H1 (cell line): ENCODE measurements at regions not wholly inside any gene's neighbourhood (a gene's known extent, or its start where the extent isn't known, plus 50 kb on each side); places are given as distances from the start of the nearest gene placed in this dataset.

ENCODE experiments used
- CTCF ChIA-PET: fragments of 300-600 bp; sonication (Branson Sonifier 250); formaldehyde crosslinking; loops from one replicate; lab custom pipeline; 2021; ENCODE audit not compliant: partially characterized antibody; lab: Charles Lee
- POLR2A ChIA-PET: fragments of 300-600 bp; sonication (Branson Sonifier 250); formaldehyde crosslinking; loops from one replicate; lab custom pipeline; 2021; ENCODE audit warnings: inconsistent platforms; ENCODE audit not compliant: partially characterized antibody; lab: Charles Lee
- DNase-seq, 2 experiments: peaks; one replicate each; pipeline versions ENCODE4 v3.0.0 to v3.0.0-alpha.2; 2010 to 2022; ENCODE audit warnings: low spot score in 2 of 2, low read depth in 1 of 2, mixed read lengths in 1 of 2
- FAIRE-seq: peaks from 2 replicates; lab custom pipeline; 2011; peaks lifted over from hg19 to GRCh38; lab: Jason Lieb, UNC
- H2AFZ ChIP-seq: 2 replicates; pipeline ENCODE4 v1.8.1; 2012; ENCODE audit warnings: low read length, inconsistent platforms
- H2AK5ac ChIP-seq: 2 replicates; pipeline ENCODE4 v1.6.1; 2013; ENCODE audit warnings: low read depth, low read length
- H2BK120ac ChIP-seq: replicated peaks from 2 replicates; pipeline ENCODE3; 2013; ENCODE audit warnings: low read depth, low read length, inconsistent platforms
- H2BK12ac ChIP-seq: 2 replicates; pipeline ENCODE4 v1.6.1; 2013; ENCODE audit warnings: low read depth, low read length
- H2BK15ac ChIP-seq: 2 replicates; pipeline ENCODE4 v1.6.1; 2013; ENCODE audit warnings: low read length
- H2BK20ac ChIP-seq: 2 replicates; pipeline ENCODE4 v1.6.1; 2013; ENCODE audit warnings: low read length
- H2BK5ac ChIP-seq: 2 replicates; pipeline ENCODE4 v1.6.1; 2013; ENCODE audit warnings: low read depth, low read length
- H3K14ac ChIP-seq: 2 replicates; pipeline ENCODE4 v1.6.1; 2013; ENCODE audit warnings: inconsistent platforms; ENCODE audit not compliant: insufficient read length
- H3K18ac ChIP-seq: 2 replicates; pipeline ENCODE4 v1.6.1; 2013; ENCODE audit warnings: low read length; ENCODE audit errors: extremely low read depth
- H3K23ac ChIP-seq: 2 replicates; pipeline ENCODE4 v1.6.1; 2013; ENCODE audit warnings: inconsistent platforms; ENCODE audit not compliant: insufficient read length
- H3K23me2 ChIP-seq: 2 replicates; pipeline ENCODE4 v1.6.1; 2013; ENCODE audit warnings: low read depth, low read length
- H3K27ac ChIP-seq: 2 replicates; pipeline ENCODE4 v1.6.1; 2011; ENCODE audit warnings: low read depth, low read length, inconsistent platforms
- H3K27me3 ChIP-seq, 4 experiments: replicated peaks in 1 of 4; 1 replicate in 1 of 4; 2 replicates in 3 of 4; pipeline versions ENCODE4 v1.6.1 to v1.8.1; 2011 to 2013; ENCODE audit warnings: low read length in 3 of 4, mild to moderate bottlenecking in 3 of 4, inconsistent platforms in 2 of 4, mixed read lengths in 2 of 4, moderate library complexity in 1 of 4; ENCODE audit not compliant: control insufficient read depth in 3 of 4, insufficient read depth in 3 of 4; ENCODE audit errors: extremely low read depth in 1 of 4
- H3K36me3 ChIP-seq, 4 experiments: 2 replicates each; pipeline versions ENCODE4 v1.6.1 to v1.8.1; 2011 to 2013; ENCODE audit warnings: mild to moderate bottlenecking in 4 of 4, low read length in 3 of 4, moderate library complexity in 2 of 4, control low read depth in 1 of 4, inconsistent platforms in 1 of 4; ENCODE audit not compliant: insufficient read depth in 4 of 4, control insufficient read depth in 2 of 4
- H3K4ac ChIP-seq: replicated peaks from 2 replicates; pipeline ENCODE3; 2013; ENCODE audit warnings: low read length, low read depth, mixed read lengths, inconsistent platforms; ENCODE audit not compliant: insufficient read length
- H3K4me1 ChIP-seq, 4 experiments: replicated peaks in 1 of 4; 1 replicate in 1 of 4; 2 replicates in 3 of 4; pipeline versions ENCODE4 v1.6.1 to v1.8.1; 2011 to 2013; ENCODE audit warnings: low read length in 3 of 4, inconsistent platforms in 2 of 4, mixed read lengths in 1 of 4; ENCODE audit not compliant: insufficient read depth in 4 of 4, control insufficient read depth in 3 of 4
- H3K4me2 ChIP-seq, 2 experiments: 2 replicates each; pipeline versions ENCODE4 v1.6.1 to v1.8.1; 2011 to 2013; ENCODE audit warnings: low read depth in 2 of 2, low read length in 2 of 2, control low read depth in 1 of 2, inconsistent platforms in 1 of 2, mild to moderate bottlenecking in 1 of 2; ENCODE audit not compliant: insufficient read depth in 1 of 2
- H3K4me3 ChIP-seq, 4 experiments: fragments of 200-600, 300-600 bp in 1 of 4; sonication (generic), shearing (Covaris generic), sonication (Bioruptor Twin) in 1 of 4; 2 replicates each; pipeline versions ENCODE4 v1.5.1 to v1.8.1; 2011 to 2016; ENCODE audit warnings: low read length in 4 of 4, low read depth in 3 of 4, control low read depth in 2 of 4, inconsistent platforms in 2 of 4, mild to moderate bottlenecking in 2 of 4, mixed read lengths in 1 of 4, moderate library complexity in 1 of 4; ENCODE audit not compliant: insufficient read depth in 2 of 4; ENCODE audit errors: extremely low read depth in 1 of 4
- H3K56ac ChIP-seq: replicated peaks from 2 replicates; pipeline ENCODE3; 2013; ENCODE audit warnings: low read depth, mild to moderate bottlenecking, mixed read lengths, low read length, inconsistent platforms; ENCODE audit not compliant: insufficient read length
- H3K79me1 ChIP-seq: 2 replicates; pipeline ENCODE4 v1.6.1; 2013; ENCODE audit warnings: low read depth, low read length, control low read depth
- H3K79me2 ChIP-seq, 2 experiments: 2 replicates each; pipeline versions ENCODE4 v1.6.1 to v1.8.1; 2012 to 2013; ENCODE audit warnings: low read length in 2 of 2, mild to moderate bottlenecking in 2 of 2, inconsistent platforms in 1 of 2; ENCODE audit not compliant: insufficient read depth in 2 of 2, control insufficient read depth in 1 of 2
- H3K9ac ChIP-seq, 4 experiments: replicated peaks in 1 of 4; 1 replicate in 1 of 4; 2 replicates in 3 of 4; pipeline versions ENCODE4 v1.6.1 to v1.8.1; 2011 to 2013; ENCODE audit warnings: low read depth in 3 of 4, low read length in 3 of 4, control low read depth in 2 of 4, mild to moderate bottlenecking in 2 of 4, moderate library complexity in 2 of 4, inconsistent platforms in 1 of 4; ENCODE audit errors: extremely low read depth in 1 of 4
- H3K9me3 ChIP-seq, 2 experiments: 2 replicates each; pipeline versions ENCODE4 v1.6.1 to v1.8.1; 2012 to 2013; ENCODE audit warnings: mild to moderate bottlenecking in 2 of 2, moderate library complexity in 2 of 2, control low read depth in 1 of 2, inconsistent platforms in 1 of 2, low read depth in 1 of 2, low read length in 1 of 2, mixed read lengths in 1 of 2; ENCODE audit not compliant: insufficient read depth in 2 of 2
- H4K20me1 ChIP-seq, 2 experiments: replicated peaks in 1 of 2; 2 replicates each; pipeline versions ENCODE3 to v1.8.1; 2011 to 2013; ENCODE audit warnings: inconsistent platforms in 2 of 2, low read length in 2 of 2, mild to moderate bottlenecking in 1 of 2; ENCODE audit not compliant: insufficient read depth in 2 of 2, control insufficient read depth in 1 of 2
- H4K5ac ChIP-seq: 2 replicates; pipeline ENCODE4 v1.6.1; 2013; ENCODE audit warnings: low read length, low read depth, mixed read lengths, inconsistent platforms; ENCODE audit not compliant: insufficient read length
- H4K8ac ChIP-seq: 2 replicates; pipeline ENCODE4 v1.8.0; 2013; ENCODE audit warnings: mild to moderate bottlenecking, moderate library complexity, low read length, inconsistent platforms; ENCODE audit not compliant: insufficient read depth; ENCODE audit errors: extremely low read depth
- H4K91ac ChIP-seq: replicated peaks from 2 replicates; pipeline ENCODE3; 2013; ENCODE audit warnings: low read length, mixed read lengths, inconsistent platforms; ENCODE audit not compliant: insufficient read length
- CBX5 ChIP-seq: fragments of 300-800, 300-1000 bp; sonication (generic); IDR thresholded peaks from 2 replicates; pipeline ENCODE4 v1.7.1; 2016; ENCODE audit warnings: antibody characterized with exemption, low read length, low read depth
- HDAC6 ChIP-seq: IDR thresholded peaks from one replicate; pipeline ENCODE4 v1.7.1; 2012; ENCODE audit warnings: low read depth, mild to moderate bottlenecking, inconsistent platforms, low read length, moderate library complexity
- JUN ChIP-seq: IDR thresholded peaks from 2 replicates; pipeline ENCODE4 v1.6.1; 2011; ENCODE audit warnings: low read depth, mild to moderate bottlenecking, improper control_type of control experiment, low read length
- JUND ChIP-seq: IDR thresholded peaks from 2 replicates; pipeline ENCODE4 v1.6.1; 2011; ENCODE audit warnings: mild to moderate bottlenecking, improper control_type of control experiment, low read length
- RAD21 ChIP-seq, 2 experiments: IDR thresholded peaks in 1 of 2; conservative IDR thresholded peaks in 1 of 2; 2 replicates each; pipeline ENCODE4 v1.6.1; 2011; ENCODE audit warnings: low read depth in 2 of 2, low read length in 2 of 2, improper control_type of control experiment in 1 of 2, inconsistent platforms in 1 of 2, mild to moderate bottlenecking in 1 of 2, moderate library complexity in 1 of 2
- RBBP5 ChIP-seq: IDR thresholded peaks from 2 replicates; pipeline ENCODE4 v1.7.1; 2012; ENCODE audit warnings: low read depth, mild to moderate bottlenecking, inconsistent platforms, low read length, moderate library complexity, borderline replicate concordance
- TBP ChIP-seq: IDR thresholded peaks from 2 replicates; pipeline ENCODE4 v1.6.1; 2011; ENCODE audit warnings: low read depth, low read length, improper control_type of control experiment
- TCF12 ChIP-seq: IDR thresholded peaks from 2 replicates; pipeline ENCODE4 v1.6.1; 2011; ENCODE audit warnings: low read depth, mild to moderate bottlenecking, low read length
- YY1 ChIP-seq: IDR thresholded peaks from 2 replicates; pipeline ENCODE4 v1.6.1; 2011; ENCODE audit warnings: low read depth, mild to moderate bottlenecking, low read length
- WGBS, 2 experiments: shearing (Covaris generic) in 1 of 2; methylation state at CpG; one replicate each; pipeline versions ENCODE4 v1.1.6 to v1.1.7; 2013 to 2015; ENCODE audit warnings: low lambda C conversion rate in 2 of 2, mixed read lengths in 2 of 2, inconsistent platforms in 1 of 2, low coverage in 1 of 2, missing lambda C conversion rate in 1 of 2; ENCODE audit not compliant: insufficient replicate concordance in 2 of 2, insufficient coverage in 1 of 2, insufficient read length in 1 of 2; ENCODE audit errors: extremely low coverage in 1 of 2, missing lambda C conversion rate in 1 of 2; 5-methylcytosine and 5-hydroxymethylcytosine counted together
- TF ChIP-seq, protein P1 (sequence below), 3 experiments: IDR thresholded peaks; 1 replicate in 2 of 3; 2 replicates in 1 of 3; pipeline versions ENCODE4 v1.5.1 to v1.6.1; 2011; ENCODE audit warnings: low read length in 3 of 3, mild to moderate bottlenecking in 3 of 3, inconsistent platforms in 2 of 3, low read depth in 1 of 3, moderate library complexity in 1 of 3; ENCODE audit not compliant: insufficient read depth in 1 of 3; ENCODE audit errors: control extremely low read depth in 1 of 3

DNA sequence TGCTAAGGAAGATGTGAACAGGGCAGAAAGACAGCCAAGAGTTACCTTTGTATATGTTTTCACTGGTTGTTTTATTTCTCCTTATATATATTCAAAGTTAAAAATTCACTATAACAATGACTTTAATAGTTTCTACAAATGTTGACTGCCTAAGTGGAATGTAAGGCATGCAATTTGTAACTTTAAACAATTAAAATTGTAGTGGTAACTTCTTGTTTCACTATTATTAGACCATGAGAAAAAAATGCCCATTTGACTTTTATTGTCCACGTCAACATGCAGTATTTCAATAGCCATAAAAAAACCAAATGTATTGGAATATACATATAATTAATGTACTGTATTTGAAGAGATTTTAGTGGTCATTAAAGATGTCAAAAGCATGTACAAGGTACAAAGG, 340.7 kb upstream of the CBLB start:
- no peak overlapping the region for H3K4ac ChIP-seq
- no peaks in the 10 kb centered on the region for H4K20me1 ChIP-seq
- H3K4me1 ChIP-seq: no peaks in the 10 kb centered on the region; a peak in 1 of 7 replicates
- DNase-seq (no peak), FAIRE-seq (no peak)
- no peaks in the 10 kb centered on the region for H3K79me1 ChIP-seq
- no peak overlapping the region for H3K14ac ChIP-seq
- peaks cover 0 to 1% (median 0%) of the 10 kb centered on the region in 4 experiments; a peak in 1 of 7 replicates for H3K27me3 ChIP-seq
- H4K8ac ChIP-seq: no peak overlapping the region
- ChIA-PET CTCF (interaction anchor here (0.6 kb wide), 2 partner anchors 93 to 315 kb away, joined by 3 to 4 read pairs; no protein-coding TSS in a partner anchor), POLR2A (no interaction called here)
- no peak overlapping the region for H2BK12ac ChIP-seq
- WGBS, 2 experiments: 81% methylated on average over 1 of the region's 1 CpG; no CpG with 5 or more reads in 1 of the 2 experiments
- H2BK20ac ChIP-seq: no peak overlapping the region
- H2AK5ac ChIP-seq: no peak overlapping the region
- no peak overlapping the region for H2BK120ac ChIP-seq
- no peaks in the 10 kb centered on the region for H3K36me3 ChIP-seq
- H2AFZ ChIP-seq: no peak overlapping the region
- no peak overlapping the region for H3K18ac ChIP-seq
- H3K9ac ChIP-seq: no peak overlapping the region
- H4K5ac ChIP-seq: no peak overlapping the region
- H2BK15ac ChIP-seq: no peak overlapping the region
- no peak overlapping the region for H3K4me2 ChIP-seq
- H3K4me3 ChIP-seq: no peak overlapping the region
- no peak overlapping the region for H2BK5ac ChIP-seq
- no peak overlapping the region for H4K91ac ChIP-seq
- H3K27ac ChIP-seq: no peak overlapping the region
- H3K23ac ChIP-seq: no peak overlapping the region
- TF ChIP-seq RBBP5 (no peak), JUN (no peak), CBX5 (no peak), TCF12 (no peak), RAD21 (IDR thresholded peaks at IDR 0.05 in 1 of 2, conservative IDR thresholded peaks at IDR 0.05 in 1 of 2; ENCODE audit: low read depth in 2 of 2, low read length in 2 of 2) (no peak), HDAC6 (no peak), TBP (no peak), YY1 (no peak), JUND (no peak)
- TF ChIP-seq, protein P1, sequence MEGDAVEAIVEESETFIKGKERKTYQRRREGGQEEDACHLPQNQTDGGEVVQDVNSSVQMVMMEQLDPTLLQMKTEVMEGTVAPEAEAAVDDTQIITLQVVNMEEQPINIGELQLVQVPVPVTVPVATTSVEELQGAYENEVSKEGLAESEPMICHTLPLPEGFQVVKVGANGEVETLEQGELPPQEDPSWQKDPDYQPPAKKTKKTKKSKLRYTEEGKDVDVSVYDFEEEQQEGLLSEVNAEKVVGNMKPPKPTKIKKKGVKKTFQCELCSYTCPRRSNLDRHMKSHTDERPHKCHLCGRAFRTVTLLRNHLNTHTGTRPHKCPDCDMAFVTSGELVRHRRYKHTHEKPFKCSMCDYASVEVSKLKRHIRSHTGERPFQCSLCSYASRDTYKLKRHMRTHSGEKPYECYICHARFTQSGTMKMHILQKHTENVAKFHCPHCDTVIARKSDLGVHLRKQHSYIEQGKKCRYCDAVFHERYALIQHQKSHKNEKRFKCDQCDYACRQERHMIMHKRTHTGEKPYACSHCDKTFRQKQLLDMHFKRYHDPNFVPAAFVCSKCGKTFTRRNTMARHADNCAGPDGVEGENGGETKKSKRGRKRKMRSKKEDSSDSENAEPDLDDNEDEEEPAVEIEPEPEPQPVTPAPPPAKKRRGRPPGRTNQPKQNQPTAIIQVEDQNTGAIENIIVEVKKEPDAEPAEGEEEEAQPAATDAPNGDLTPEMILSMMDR (IDR thresholded peaks at IDR 0.05; ENCODE audit: control extremely low read depth in 1 of 3, insufficient read depth in 1 of 3, low read depth in 1 of 3, low read length in 3 of 3): no peak
- no peaks in the 10 kb centered on the region for H3K9me3 ChIP-seq
- no peaks in the 10 kb centered on the region for H3K23me2 ChIP-seq
- H3K56ac ChIP-seq: no peak overlapping the region
- no peaks in the 10 kb centered on the region for H3K79me2 ChIP-seq
